ENCODE measurements at regions not wholly inside any gene's neighbourhood (a gene's known extent, or its start where the extent isn't known, plus 50 kb on each side); places are given as distances from the start of the nearest gene placed in this dataset.

DNA sequence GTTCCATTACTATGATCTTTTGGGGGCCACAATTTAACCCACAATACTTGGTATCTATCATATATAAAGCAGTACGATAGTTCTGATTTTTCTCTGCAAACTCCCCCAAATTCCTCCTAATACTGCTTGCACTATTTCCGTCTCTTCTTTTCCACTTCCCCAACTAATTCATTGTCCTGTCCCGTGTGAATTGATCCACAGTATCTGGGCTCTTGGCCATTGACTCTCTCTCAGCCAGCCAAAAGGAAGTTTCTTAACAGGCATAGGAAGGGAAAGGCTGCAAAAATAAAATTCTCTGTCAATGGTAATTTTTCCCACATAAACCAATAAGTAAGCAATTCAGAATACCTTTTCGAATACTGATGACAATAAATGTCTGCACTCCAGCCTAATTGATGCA lies 91.7 kb upstream of the DSCAM start:
- Histone ChIP-seq H3K9ac (no peak overlapping the region), H3K79me2 (ENCODE audit: insufficient read depth) (no peaks in the 10 kb centered on the region), H3K9me2 (no peaks in the 10 kb centered on the region), H3K9me3 (no peaks in the 10 kb centered on the region), H3K4me2 (no peak overlapping the region), H3F3A (replicated peaks; ENCODE audit: insufficient read depth) (no peaks in the 10 kb centered on the region), H3K27ac (ENCODE audit: low read depth in 2 of 2, low read length in 1 of 2) (no peak overlapping the region), H3K4me1 (ENCODE audit: control insufficient read depth in 1 of 2, insufficient read depth in 2 of 2, low read depth in 1 of 2, low read length in 1 of 2) (no peaks in the 10 kb centered on the region), H3K27me3 (ENCODE audit: insufficient read depth) (no peaks in the 10 kb centered on the region), H3K36me3 (replicated peaks in 1 of 2; ENCODE audit: control insufficient read depth in 1 of 2, insufficient read depth in 2 of 2, low read length in 1 of 2) (no peaks in the 10 kb centered on the region), H4K20me1 (ENCODE audit: insufficient read depth) (no peaks in the 10 kb centered on the region), H3K4me3 (ENCODE audit: low read depth in 2 of 2, low read length in 1 of 2) (no peak overlapping the region), H2AFZ (ENCODE audit: low read depth) (no peak overlapping the region)
- ChIA-PET CTCF (no interaction called here), POLR2A (no interaction called here)
- WGBS (ENCODE audit: low lambda C conversion rate): 25% methylated on average over 4 of the region's 4 CpGs
- no peak for DNase-seq
- TF ChIP-seq, protein P1, sequence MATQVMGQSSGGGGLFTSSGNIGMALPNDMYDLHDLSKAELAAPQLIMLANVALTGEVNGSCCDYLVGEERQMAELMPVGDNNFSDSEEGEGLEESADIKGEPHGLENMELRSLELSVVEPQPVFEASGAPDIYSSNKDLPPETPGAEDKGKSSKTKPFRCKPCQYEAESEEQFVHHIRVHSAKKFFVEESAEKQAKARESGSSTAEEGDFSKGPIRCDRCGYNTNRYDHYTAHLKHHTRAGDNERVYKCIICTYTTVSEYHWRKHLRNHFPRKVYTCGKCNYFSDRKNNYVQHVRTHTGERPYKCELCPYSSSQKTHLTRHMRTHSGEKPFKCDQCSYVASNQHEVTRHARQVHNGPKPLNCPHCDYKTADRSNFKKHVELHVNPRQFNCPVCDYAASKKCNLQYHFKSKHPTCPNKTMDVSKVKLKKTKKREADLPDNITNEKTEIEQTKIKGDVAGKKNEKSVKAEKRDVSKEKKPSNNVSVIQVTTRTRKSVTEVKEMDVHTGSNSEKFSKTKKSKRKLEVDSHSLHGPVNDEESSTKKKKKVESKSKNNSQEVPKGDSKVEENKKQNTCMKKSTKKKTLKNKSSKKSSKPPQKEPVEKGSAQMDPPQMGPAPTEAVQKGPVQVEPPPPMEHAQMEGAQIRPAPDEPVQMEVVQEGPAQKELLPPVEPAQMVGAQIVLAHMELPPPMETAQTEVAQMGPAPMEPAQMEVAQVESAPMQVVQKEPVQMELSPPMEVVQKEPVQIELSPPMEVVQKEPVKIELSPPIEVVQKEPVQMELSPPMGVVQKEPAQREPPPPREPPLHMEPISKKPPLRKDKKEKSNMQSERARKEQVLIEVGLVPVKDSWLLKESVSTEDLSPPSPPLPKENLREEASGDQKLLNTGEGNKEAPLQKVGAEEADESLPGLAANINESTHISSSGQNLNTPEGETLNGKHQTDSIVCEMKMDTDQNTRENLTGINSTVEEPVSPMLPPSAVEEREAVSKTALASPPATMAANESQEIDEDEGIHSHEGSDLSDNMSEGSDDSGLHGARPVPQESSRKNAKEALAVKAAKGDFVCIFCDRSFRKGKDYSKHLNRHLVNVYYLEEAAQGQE (IDR thresholded peaks at IDR 0.05; ENCODE audit: low read depth, low read length): no peak

DNA sequence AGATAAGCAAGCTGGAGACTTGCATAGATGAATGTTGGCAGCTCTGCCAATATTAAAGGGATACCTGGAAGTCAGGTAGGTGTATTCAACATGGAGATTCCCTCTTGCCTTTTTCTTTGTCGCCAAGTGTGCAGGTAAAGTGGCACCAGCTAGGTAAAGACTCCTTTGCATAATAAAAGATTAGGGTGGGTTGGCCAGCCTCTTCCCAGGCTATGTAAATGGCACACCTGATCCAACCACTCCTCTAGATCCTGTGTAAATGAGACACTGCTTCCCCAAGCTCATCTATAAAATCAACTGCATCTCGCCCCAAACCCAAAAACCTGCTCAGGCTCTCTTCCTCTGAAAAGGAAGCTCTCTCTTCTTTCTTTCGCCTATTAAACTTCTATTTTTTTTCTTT lies 100.8 kb upstream of the DSCAM start:
- no peak for TF ChIP-seq FOSL2 (IDR thresholded peaks at IDR 0.05; ENCODE audit: borderline replicate concordance, low read depth)
- no peak for TF ChIP-seq FOXM1 (IDR thresholded peaks at IDR 0.05; ENCODE audit: low read depth)
- no peak for TF ChIP-seq EZH2phosphoT487 (IDR thresholded peaks at IDR 0.05; ENCODE audit: borderline replicate concordance, low read depth)
- TF ChIP-seq GATA2 (CRISPR knock-in tag; IDR thresholded peaks at IDR 0.05): no peak
- TF ChIP-seq, protein P2, sequence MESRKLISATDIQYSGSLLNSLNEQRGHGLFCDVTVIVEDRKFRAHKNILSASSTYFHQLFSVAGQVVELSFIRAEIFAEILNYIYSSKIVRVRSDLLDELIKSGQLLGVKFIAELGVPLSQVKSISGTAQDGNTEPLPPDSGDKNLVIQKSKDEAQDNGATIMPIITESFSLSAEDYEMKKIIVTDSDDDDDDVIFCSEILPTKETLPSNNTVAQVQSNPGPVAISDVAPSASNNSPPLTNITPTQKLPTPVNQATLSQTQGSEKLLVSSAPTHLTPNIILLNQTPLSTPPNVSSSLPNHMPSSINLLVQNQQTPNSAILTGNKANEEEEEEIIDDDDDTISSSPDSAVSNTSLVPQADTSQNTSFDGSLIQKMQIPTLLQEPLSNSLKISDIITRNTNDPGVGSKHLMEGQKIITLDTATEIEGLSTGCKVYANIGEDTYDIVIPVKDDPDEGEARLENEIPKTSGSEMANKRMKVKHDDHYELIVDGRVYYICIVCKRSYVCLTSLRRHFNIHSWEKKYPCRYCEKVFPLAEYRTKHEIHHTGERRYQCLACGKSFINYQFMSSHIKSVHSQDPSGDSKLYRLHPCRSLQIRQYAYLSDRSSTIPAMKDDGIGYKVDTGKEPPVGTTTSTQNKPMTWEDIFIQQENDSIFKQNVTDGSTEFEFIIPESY (IDR thresholded peaks at IDR 0.05; ENCODE audit: borderline replicate concordance, low read depth): no peak
- TF ChIP-seq, protein P3, sequence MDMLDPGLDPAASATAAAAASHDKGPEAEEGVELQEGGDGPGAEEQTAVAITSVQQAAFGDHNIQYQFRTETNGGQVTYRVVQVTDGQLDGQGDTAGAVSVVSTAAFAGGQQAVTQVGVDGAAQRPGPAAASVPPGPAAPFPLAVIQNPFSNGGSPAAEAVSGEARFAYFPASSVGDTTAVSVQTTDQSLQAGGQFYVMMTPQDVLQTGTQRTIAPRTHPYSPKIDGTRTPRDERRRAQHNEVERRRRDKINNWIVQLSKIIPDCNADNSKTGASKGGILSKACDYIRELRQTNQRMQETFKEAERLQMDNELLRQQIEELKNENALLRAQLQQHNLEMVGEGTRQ (IDR thresholded peaks at IDR 0.05; ENCODE audit: borderline replicate concordance, low read depth, low read length): no peak
- TF ChIP-seq FOXJ3 (CRISPR knock-in tag; IDR thresholded peaks at IDR 0.05): no peak
- no peak for TF ChIP-seq EP300 (IDR thresholded peaks at IDR 0.05; ENCODE audit: borderline replicate concordance in 1 of 2, low read depth in 1 of 2, low read length in 1 of 2)
- no peak for TF ChIP-seq NFIC (IDR thresholded peaks at IDR 0.05; ENCODE audit: borderline replicate concordance)
- TF ChIP-seq, protein P4, sequence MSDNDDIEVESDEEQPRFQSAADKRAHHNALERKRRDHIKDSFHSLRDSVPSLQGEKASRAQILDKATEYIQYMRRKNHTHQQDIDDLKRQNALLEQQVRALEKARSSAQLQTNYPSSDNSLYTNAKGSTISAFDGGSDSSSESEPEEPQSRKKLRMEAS (IDR thresholded peaks at IDR 0.05; ENCODE audit: low read depth): no peak
- TF ChIP-seq JUND (IDR thresholded peaks at IDR 0.05): no peak
- no peak for TF ChIP-seq TCF12 (IDR thresholded peaks at IDR 0.05)
- no peak for TF ChIP-seq YY1 (IDR thresholded peaks at IDR 0.05; ENCODE audit: low read depth)
- no peaks in the 10 kb centered on the region for H3F3A ChIP-seq (replicated peaks; ENCODE audit: insufficient read depth)
- WGBS (ENCODE audit: low lambda C conversion rate): 34% methylated on average over 3 of the region's 3 CpGs
- no peaks in the 10 kb centered on the region for H3K9me2 ChIP-seq
- no peaks in the 10 kb centered on the region for H3K27me3 ChIP-seq (ENCODE audit: insufficient read depth)
- H3K9ac ChIP-seq: no peak overlapping the region
- no peaks in the 10 kb centered on the region for H3K79me2 ChIP-seq (ENCODE audit: insufficient read depth)
- H2AFZ ChIP-seq (ENCODE audit: low read depth): no peak overlapping the region
- no peaks in the 10 kb centered on the region for H3K36me3 ChIP-seq (replicated peaks in 1 of 2; ENCODE audit: control insufficient read depth in 1 of 2, insufficient read depth in 2 of 2, low read length in 1 of 2)
- no peak for DNase-seq
- no peak overlapping the region for H3K4me2 ChIP-seq
- no peaks in the 10 kb centered on the region for H4K20me1 ChIP-seq (ENCODE audit: insufficient read depth)
- H3K9me3 ChIP-seq: no peaks in the 10 kb centered on the region
- H3K4me1 ChIP-seq (ENCODE audit: control insufficient read depth in 1 of 2, insufficient read depth in 2 of 2, low read depth in 1 of 2, low read length in 1 of 2): no peaks in the 10 kb centered on the region
- POLR2A ChIA-PET: no interaction called here
- H3K27ac ChIP-seq (ENCODE audit: low read depth in 2 of 2, low read length in 1 of 2): no peak overlapping the region
- CTCF ChIA-PET: interaction anchor here (1.3 kb wide), 1 partner anchor 17 kb away, joined by 3 read pairs; no protein-coding TSS in a partner anchor
- no peak overlapping the region for H3K4me3 ChIP-seq (ENCODE audit: low read depth in 2 of 2, low read length in 1 of 2)

Data from SK-N-SH (cell line).